Stimulated activated CD8-positive, alpha-beta memory T cell treated with anti-CD3 and anti-CD28 coated beads, Interleukin-2, amount 100 ng/mL, for 1 hour (primary cell): ENCODE measurements at regions not wholly inside any gene's neighbourhood (a gene's known extent, or its start where the extent isn't known, plus 50 kb on each side); places are given as distances from the start of the nearest gene placed in this dataset.

Experiments used
- DNase-seq, 2 donors: peaks; one replicate each; pipeline ENCODE4 v3.0.0-alpha.2; 2020; ENCODE audit warnings: low read depth in 2 of 2

DNA sequence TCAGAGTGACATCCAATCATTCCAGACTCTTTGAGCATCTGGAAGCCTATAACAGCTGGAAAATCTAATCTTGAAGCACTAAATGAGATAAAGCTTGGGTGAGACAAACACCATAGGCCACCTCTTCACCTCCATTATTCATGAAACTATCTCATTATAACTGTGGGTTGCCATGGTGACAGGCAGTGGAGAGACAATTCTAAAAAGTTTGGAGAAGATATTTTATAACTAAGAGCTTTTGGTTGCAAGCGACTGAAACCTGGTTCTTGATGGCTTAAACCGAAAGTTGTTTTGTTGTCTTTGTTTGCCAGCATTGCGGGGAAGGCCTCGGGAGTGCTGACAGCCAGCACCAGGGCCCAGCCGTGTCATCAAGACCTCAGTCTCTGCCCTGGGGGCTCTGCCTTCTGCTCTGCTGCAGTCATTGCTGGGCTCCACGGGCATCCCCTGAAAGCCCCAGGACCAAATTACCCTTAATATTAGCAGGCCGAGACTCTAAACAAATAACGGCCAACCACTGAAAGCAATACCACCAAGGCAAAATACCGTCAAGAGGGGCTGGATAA, 353.6 kb upstream of the SFSWAP start:
- DNase-seq = no peak

DNA sequence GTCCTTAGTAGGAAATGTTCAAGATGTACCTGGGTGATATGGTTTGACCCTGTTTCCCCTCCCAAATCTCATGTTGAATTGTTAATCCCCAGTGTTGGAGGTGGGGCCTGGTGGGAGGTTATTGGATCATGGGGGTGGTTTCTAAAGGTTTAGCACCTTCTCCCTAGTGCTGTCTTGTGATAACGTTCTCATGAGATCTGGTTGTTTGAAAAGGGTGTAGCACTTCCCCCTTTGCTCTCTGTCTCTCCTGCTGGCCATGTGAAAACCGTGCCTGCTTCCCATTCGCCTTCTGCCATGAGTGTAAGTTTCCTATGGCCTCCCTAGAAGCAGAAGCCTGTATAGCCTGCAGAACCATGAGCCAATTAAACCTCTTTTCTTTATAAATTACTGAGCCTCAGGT, 353.0 kb upstream of the SFSWAP start:
- no peak for DNase-seq

DNA sequence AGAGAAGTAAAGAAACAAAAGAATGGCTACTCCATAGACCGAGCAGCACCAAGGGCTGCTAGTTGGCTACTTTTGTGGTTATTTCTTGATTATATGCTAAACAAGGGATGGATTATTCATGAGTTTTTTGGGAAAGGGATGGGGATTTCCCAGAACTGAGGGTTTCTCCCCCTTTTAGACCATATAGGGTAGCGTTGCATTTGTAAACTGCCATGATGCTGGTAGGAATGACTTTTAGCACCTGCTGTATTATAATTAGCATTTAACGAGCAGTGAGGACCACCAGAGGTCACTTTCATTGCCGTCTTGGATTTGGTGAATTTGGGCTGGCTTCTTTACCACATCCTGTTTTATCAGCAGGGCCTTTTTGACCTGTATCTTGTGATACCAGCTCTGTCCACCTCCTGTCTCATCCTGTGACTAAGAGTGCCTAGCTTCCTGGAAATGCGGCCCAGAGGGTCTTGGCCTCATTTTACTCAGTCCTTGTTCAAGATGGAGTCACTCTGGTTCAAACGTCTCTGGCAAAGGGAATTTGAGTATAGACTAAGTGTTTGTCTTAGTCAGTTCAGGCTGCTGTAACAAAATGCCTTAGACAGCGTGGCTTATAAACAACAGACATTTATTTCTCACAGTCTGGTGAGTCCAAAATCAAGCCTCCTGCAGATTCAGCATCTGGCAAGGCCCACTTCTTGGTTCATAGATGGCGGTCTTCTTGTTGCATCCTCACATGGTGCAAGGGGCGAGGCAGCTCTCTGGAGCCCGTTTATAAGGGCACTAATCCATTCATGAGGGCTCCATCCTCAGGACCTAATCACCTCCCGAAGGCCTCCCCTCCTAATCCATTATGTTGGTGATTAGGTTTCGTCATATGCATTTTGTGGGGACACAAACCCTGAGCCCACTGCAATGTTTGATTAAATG, 348.3 kb upstream of the SFSWAP start:
- DNase-seq = no peak

DNA sequence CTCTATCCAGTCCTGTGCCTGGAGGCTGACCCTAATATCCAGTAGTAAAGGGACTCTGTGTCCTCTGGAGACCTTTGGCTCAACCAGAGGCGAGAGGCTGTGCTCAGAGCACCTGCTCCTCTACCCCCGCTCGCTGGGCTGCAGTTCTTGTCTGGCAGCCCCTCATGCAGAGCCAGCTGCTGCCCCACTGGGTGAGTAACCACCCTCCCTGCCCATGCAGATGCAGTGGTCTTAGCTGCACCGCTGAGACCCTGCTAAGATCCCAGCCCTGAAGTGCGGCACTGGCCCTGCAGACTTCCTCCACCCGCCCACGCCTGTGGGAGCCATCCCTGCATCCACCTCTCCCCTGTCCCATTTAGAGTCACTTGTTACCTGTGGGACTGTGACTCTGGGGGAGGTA, 347.5 kb upstream of the SFSWAP start:
- DNase-seq = no peak

DNA sequence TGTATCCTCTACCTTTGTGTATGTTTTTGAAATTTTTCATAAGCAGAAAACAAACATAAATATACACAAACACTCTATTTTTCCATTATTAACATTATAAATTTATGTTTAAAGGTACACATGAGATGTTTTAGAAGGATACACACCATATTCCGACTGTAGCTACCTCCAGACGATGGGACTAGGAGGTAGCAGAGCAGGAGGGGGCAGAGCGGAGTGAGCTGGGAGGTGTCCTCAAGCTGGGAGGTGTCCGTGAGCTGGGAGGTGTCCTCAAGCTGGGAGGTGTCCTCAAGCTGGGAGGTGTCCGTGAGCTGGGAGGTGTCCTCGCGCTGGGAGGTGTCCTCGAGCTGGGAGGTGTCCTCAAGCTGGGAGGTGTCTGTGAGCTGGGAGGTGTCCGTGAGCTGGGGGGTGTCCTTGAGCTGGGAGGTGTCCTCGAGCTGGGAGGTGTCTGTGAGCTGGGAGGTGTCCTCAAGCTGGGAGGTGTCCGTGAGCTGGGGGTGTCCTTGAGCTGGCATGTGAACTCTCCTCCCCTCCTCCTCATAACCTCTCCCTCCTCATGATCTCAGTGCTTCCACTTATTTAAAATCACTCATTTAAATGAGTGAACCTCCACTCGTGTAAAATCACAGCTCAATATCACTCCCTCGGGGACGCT, 346.9 kb upstream of the SFSWAP start:
- no peak for DNase-seq

DNA sequence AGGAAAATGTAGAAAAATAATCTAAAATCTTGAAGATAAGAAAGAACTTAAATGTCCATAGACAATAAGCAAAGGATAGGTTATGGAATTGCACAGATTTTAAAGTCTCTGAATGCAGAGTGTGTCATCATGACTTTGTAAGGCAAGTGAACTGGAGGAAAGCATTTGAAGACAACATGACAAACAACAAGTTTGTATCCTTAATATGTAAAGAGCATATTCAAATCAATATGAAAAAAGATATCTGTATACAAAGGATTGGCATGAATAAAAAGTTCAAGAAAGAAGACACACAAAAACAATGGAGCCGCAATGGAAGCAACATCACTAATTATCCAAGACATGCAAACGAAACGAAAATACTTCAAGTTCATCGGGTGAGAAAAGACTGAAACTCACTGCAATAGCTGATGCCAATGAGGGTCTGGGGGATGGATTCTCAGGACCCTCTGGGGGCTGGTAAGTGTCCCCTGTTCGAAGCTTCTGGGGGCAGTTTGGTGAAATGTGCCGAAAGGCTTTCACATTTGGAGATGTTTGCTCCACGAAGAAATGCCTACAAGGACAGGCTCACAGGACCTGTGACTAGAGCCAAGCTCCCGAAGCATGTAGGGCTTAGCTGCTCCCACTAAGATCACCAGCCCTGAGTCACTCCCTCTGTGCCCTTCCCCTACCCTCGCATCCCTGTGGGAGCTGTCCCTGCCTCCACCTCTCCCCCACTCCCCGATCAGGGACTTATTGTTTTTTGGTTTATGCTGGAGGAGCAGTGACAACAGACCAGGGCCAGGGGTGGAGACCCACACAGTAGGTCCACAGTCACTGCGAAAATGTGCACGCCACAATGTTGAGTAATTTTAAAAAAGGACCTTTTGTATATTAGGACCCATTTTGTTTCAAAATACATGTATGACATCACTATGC, 345.7 kb upstream of the SFSWAP start:
- no peak for DNase-seq

DNA sequence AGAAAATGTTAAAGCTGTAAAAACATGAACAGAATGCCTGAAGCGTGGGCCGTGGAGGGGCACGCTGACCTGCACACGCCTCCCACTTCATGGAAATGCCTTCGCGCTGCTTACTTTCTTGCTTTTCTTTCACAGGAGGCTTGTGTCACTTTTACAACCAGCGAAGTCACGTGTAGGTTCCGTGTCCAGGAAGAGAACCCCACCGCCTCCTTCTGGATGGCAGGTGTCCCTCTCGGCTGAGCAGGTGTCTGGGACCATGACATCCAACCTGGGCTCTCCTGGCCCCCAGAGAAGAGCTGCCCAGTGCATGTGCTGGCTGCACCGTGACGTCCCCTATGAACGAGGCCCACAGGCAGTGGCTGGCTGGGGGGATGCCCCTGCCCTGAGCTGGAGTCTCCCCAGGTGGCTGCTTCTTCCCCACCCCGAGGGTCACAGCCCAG, 345.0 kb upstream of the SFSWAP start:
- DNase-seq = no peak

DNA sequence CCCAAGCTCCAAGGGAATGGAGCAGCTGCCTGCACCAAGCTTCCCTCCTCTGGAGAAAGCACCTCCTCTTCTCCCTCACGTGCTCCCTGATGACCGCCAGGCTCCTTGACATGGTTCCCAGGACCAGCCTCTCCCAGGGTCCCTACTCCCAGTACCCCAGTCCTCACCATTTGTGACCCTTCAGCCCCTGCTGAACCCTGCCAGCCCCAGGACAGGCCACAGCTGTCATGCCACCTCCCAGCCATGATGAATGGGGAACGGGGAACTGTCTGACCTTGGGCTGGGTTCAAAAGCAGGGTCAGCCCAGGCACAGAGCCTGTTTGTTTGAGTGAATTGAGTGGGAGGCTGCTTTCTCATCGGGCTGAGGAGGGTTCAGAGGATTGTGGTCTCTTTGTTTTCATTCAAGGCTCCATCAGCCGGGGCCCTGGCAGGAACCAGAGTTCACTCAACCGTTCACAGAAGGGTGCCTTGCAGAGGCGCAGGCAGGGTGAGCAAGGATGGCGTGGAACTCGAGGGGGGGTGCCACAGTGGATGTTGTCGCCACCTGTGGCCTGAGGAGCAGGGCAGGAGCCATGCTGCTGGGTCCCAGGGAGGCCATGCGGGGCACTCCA, 344.5 kb upstream of the SFSWAP start:
- no peak for DNase-seq

DNA sequence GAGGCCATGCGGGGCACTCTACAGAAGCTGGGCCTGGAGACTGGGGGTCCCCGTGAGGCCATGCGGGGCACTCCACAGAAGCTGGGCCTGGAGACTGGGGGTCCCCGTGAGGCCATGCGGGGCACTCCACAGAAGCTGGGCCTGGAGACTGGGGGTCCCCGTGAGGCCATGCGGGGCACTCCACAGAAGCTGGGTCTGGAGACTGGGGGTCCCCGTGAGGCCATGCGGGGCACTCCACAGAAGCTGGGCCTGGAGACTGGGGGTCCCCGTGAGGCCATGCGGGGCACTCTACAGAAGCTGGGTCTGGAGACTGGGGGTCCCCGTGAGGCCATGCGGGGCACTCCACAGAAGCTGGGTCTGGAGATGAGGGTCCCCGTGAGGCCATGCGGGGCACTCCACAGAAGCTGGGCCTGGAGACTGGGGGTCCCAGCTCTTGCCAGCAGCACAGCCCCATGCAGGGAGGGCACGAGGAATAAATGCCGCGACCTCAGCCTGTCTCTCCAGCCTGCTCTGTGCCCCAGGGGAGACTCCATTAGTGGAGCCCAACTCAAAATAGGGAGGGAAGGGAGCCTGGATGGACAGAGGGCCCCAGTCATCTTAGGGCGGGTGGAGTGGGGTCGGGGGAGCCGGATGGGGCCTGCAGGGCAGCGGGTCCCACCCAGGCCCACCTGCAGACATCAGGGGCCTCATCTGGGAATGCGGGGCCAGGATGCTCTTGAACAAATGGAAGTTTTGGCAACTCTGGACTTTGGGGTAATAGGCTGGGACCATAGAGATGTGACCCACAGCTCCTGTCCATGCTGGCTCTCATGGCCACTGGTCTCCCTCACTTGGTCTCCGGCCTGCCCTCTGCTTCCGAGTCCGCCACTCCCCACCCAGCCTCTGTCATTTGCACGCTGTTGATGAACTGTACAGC, 343.6 kb upstream of the SFSWAP start:
- DNase-seq = peak in 1 of 2 donors; percentile 12

DNA sequence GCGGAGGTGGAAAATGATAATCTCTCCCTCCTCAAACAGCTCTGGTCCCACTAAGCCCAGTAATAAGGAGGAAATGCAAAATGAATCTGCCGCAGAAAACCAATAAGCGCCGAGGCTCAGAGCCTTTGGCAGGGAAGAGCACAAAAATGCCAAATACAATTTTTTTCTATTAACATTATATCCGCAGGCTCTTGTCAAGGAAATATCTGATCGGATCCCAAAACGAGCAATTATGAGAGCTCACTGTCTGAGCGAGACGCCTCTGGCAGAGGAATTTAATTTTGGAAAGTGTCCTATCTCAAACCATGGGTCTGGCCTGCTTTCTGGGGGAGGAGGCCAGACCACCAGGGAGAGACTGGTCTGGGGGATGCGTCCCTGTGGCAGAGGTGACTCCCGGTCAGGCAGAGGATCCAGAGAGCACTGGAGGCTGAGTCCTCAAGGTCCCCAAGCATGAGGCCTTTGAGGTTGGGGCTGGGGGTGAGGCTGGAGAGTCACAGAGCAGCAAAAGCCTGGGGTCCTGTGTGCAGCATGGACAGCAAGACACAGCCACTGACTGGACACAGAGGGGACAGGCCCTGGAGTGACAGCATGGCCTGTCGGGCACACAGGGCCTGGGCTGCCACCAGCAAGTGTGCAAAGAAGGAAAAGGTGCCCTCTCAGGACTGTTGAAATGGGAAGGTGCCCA, 342.8 kb upstream of the SFSWAP start:
- DNase-seq = no peak

DNA sequence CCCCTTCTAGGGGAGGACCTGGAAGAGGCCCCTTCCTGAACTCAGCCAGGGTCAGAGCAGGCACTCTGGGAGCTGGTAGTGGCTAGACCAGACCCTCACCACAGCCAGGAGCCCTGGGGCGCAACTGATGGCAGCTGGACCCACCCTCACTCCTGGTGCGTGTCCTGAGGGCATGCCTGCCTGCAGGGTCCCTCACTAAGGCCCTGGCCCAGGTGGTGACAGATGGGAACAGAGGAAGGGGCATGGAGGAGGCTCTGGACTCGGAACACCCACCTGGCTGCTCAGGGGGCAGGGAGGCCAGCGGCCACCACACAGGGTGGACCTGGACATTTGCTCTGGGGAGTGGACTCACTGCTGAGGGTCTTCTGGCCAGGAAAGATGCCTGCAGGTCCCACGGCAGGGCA, 342.2 kb upstream of the SFSWAP start:
- DNase-seq = no peak

DNA sequence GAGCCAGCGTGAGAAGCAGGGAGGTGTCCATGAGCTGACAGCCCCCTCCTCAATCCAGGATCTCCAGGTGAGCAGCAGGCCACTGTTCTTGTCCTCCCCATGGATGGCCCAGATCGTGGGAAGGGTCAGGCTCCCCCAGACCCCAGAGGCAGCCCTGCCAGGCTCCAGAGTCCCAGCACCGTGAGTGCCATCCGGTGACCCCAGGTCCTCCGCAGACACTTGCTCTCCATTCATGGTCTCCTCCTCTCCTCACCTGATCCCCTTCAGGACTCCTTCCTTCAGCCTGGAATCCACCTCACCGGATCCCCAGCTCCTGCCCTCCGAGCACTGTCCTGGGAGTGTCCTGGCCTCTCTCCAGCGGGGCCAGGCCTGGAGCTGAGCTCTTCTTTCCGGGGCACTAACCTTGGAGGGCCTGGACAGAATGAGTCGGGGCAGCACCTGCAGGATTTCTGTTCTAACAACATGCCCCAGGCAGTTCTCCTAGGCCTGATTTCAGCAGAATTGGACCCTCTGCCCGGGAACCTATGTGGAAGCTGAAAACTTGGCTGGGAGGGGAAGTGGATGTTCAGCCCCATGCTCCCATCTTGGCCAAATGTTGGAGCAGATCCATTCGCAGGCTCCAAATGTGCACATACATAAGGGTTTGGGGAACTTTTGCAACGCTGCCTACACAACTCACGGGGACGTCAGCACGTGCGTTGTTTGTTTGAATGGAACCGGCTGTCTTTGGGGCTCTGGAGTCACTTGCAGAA, 341.6 kb upstream of the SFSWAP start:
- DNase-seq = no peak

DNA sequence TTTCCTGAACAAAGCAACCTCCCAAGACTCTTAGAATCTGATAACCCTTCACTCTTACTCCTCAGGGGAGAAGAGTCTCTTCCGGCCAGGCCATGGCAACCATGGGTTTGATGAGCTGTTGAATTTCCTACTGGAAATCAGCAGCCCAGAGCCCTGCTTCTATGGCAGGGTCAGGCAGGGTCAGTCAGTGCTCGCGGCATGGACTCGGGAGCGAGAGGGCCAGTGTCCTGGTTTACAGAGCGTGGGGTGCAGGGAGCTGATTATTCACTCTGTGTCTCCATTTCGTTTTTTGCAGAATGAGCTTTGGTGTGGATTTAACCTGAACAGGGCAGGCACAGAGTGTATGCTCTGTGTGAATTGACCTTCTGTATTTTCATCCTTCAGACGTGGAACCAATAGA, 340.6 kb upstream of the SFSWAP start:
- DNase-seq = no peak

DNA sequence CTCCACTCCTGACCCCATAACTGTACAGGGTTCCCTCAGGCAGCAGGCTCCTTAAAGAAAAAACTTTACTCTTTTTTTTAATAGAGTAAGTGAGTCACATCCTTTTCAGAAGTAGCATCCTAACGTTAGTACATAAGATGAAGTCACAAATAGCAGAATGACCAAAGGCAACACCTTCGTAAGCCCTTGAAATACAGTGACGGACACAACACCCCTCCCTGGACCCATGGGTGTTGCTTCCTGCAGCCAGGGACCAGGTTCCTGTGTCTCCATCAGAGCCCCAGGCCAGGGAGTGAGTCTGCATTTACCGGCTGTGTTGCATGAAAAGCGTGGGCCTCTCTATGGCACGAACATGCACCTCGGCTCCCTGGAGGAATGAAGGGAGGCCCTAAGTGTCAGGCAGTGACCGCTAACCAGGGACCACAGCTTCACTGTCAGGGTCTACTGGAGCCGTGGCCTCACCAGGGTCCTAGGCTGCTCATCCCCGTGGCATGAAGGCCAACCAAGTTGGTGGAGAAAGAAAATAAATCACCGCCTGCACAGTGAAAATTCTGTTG, 340.0 kb upstream of the SFSWAP start:
- no peak for DNase-seq

DNA sequence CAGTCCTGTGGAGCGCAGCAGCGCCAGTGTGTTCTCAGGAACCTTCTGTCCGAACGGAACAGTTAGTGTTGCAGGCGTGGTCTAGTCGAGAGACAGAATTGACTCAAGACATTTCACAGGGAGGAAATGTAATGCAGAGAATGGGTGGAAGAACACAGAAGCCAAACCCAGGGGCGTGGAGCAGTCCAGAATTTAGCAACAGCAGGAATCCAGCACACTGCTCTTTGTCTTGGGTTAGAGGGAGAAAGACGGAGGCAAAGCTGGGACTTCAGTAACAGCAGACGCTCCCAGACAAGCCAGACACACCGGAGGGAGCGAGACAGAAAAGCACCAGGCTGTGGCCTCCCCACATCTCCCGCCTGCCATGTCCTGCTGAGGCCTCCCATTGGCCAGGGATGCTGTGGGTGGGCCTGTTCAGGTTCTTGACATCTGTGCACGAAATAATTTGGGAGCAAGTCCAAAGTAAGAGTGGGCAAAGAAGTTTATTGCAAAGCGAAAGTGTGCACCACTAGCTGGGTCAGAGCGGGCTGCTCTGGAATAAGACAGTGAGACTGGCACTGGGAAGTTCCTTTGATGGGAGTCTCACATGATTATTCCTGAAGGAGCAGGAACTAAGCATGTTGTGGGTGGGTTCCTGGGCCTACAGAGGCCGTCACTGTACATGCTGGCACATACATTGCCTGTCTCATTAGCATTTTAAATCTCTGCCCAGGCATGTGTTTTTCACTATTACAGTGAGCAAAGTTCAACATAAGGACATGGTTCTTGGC, 339.3 kb upstream of the SFSWAP start:
- DNase-seq = no peak

DNA sequence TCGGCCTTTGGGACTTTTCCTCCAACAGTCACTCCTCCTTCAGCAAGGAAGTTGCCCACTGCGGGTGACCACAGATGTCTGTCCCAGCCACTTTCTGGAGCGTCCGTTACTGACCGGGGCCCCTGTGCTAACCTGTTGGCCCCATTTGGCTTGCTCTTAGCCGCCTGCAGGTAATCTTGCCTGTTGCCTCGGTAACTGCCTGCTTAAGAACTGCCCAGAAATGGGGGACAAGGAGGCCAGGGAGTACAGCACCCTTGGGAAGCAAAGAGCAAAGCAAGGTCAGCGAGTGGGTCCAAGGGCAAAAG, 338.8 kb upstream of the SFSWAP start:
- no peak for DNase-seq

DNA sequence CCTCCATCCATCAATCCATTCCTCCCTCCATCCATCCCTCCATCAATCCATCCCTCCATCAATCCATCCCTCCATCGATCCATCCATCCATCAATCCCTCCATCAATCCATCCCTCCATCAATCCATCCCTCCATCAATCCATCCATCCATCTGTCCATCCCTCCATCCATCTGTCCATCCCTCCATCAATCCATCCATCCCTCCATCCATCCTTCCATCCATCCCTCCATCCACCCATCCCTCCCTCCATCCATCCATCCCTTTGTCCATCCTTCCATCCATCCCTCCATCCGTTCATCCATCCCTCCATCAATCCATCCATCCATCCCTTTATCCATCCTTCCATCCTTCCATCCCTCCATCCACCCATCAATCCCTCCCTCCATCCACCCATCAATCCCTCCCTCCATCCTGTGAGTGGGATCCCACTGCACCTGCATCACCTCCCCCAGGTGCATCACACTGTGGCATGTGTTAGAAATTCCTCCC, 338.1 kb upstream of the SFSWAP start:
- no peak for DNase-seq
